Hematopoietic multipotent progenitor cell treated with erythropoietin and hydrocortisone succinate and interleukin-3 and kit ligand, for 4 days (in vitro differentiated cells): ENCODE measurements at regions not wholly inside any gene's neighbourhood (a gene's known extent, or its start where the extent isn't known, plus 50 kb on each side); places are given as distances from the start of the nearest gene placed in this dataset.

ENCODE experiments used
- DNase-seq: peaks from one replicate; pipeline ENCODE4 v3.0.0-alpha.2; 2015

- no peak for DNase-seq
These were observed 50.7 kb upstream of the ACOT11 start for GRCh38 chr1:54497338-54497737.

- DNase-seq: no peak
These were observed 52.1 kb upstream of the ACOT11 start for GRCh38 chr1:54495954-54496353.

- no peak for DNase-seq
These were observed 54.4 kb upstream of the ACOT11 start for GRCh38 chr1:54493608-54494007.

- DNase-seq: peak; percentile 63
These were observed 57.4 kb upstream of the ACOT11 start for GRCh38 chr1:54490361-54491248.

- DNase-seq: no peak
These were observed 58.3 kb upstream of the ACOT11 start for GRCh38 chr1:54489627-54490250.

GRCh38 chr1:54488779-54489626 is 59.0 kb upstream of the ACOT11 start:
- peak; percentile 86 for DNase-seq

GRCh38 chr1:54488065-54488750 is 59.8 kb upstream of the ACOT11 start:
- peak; percentile 94 for DNase-seq

GRCh38 chr1:54487571-54488050 is 60.4 kb upstream of the ACOT11 start:
- peak; percentile 49 for DNase-seq

GRCh38 chr1:54486907-54487306 is 61.1 kb upstream of the ACOT11 start:
- peak; percentile 49 for DNase-seq

- peak; percentile 75 for DNase-seq
These were observed 62.6 kb upstream of the ACOT11 start for GRCh38 chr1:54485416-54485815.

GRCh38 chr1:54483875-54484437 is 64.1 kb upstream of the ACOT11 start:
- no peak for DNase-seq

- DNase-seq: peak; percentile 79
These were observed 66.7 kb upstream of the ACOT11 start for GRCh38 chr1:54481201-54481884.

GRCh38 chr1:54480525-54480848 is 67.5 kb upstream of the ACOT11 start:
- peak; percentile 82 for DNase-seq

- DNase-seq: no peak
These were observed 68.0 kb upstream of the ACOT11 start for GRCh38 chr1:54479841-54480524.

GRCh38 chr1:54479251-54479650 is 68.8 kb upstream of the ACOT11 start:
- no peak for DNase-seq

GRCh38 chr1:54477153-54477561 is 70.9 kb upstream of the ACOT11 start:
- no peak for DNase-seq

GRCh38 chr1:54476530-54477109 is 70.4 kb upstream of the SSBP3 start:
- DNase-seq: no peak

- peak; percentile 50 for DNase-seq
These were observed 69.8 kb upstream of the SSBP3 start for GRCh38 chr1:54475946-54476516.

GRCh38 chr1:54475357-54475881 is 69.2 kb upstream of the SSBP3 start:
- peak; percentile 37 for DNase-seq
